Liver (tissue), 8 donors: ENCODE measurements at regions not wholly inside any gene's neighbourhood (a gene's known extent, or its start where the extent isn't known, plus 50 kb on each side); places are given as distances from the start of the nearest gene placed in this dataset.

Experiments
- DNase-seq: peaks from one replicate; pipeline ENCODE4 v3.0.0-alpha.2; 2017; ENCODE audit warnings: low spot score
- H3K27ac ChIP-seq, 2 donors: one replicate each; pipeline ENCODE4 v1.7.0; 2013; ENCODE audit warnings: inconsistent platforms in 2 of 2, low read length in 2 of 2, control low read depth in 1 of 2, low read depth in 1 of 2, mild to moderate bottlenecking in 1 of 2
- H3K27me3 ChIP-seq, 4 donors: one replicate each; pipeline versions ENCODE4 v1.6.1 to v1.7.0; 2013; ENCODE audit warnings: low read length in 3 of 4, inconsistent platforms in 1 of 4, mild to moderate bottlenecking in 1 of 4, moderate library complexity in 1 of 4; ENCODE audit not compliant: control insufficient read depth in 4 of 4, insufficient read depth in 4 of 4
- H3K36me3 ChIP-seq, 4 donors: one replicate each; pipeline versions ENCODE4 v1.6.1 to v1.7.0; 2013; ENCODE audit warnings: low read length in 3 of 4, mild to moderate bottlenecking in 3 of 4, low read depth in 1 of 4, moderate library complexity in 1 of 4; ENCODE audit not compliant: control insufficient read depth in 4 of 4, insufficient read depth in 3 of 4
- H3K4me1 ChIP-seq, 4 donors: one replicate each; pipeline versions ENCODE4 v1.6.1 to v1.7.0; 2013; ENCODE audit warnings: low read length in 3 of 4, mild to moderate bottlenecking in 3 of 4, moderate library complexity in 1 of 4; ENCODE audit not compliant: control insufficient read depth in 4 of 4, insufficient read depth in 4 of 4
- H3K4me3 ChIP-seq, 3 donors: one replicate each; pipeline versions ENCODE4 v1.6.1 to v1.7.0; 2013; ENCODE audit warnings: low read length in 3 of 3, control low read depth in 1 of 3, low read depth in 1 of 3, mild to moderate bottlenecking in 1 of 3
- H3K9ac ChIP-seq, 2 donors: one replicate each; pipeline ENCODE4 v1.7.0; 2013; ENCODE audit warnings: low read length in 2 of 2, mild to moderate bottlenecking in 2 of 2, moderate library complexity in 2 of 2, control low read depth in 1 of 2, low read depth in 1 of 2
- H3K9me3 ChIP-seq, 4 donors: one replicate each; pipeline versions ENCODE4 v1.6.1 to v1.7.0; 2013; ENCODE audit warnings: low read length in 3 of 4; ENCODE audit not compliant: control insufficient read depth in 4 of 4
- ATF3 ChIP-seq: IDR thresholded peaks from 2 replicates; pipeline ENCODE4 v1.6.1; 2016; ENCODE audit warnings: antibody characterized with exemption
- CTCF ChIP-seq: fragments of 150-350 bp; IDR thresholded peaks from 2 replicates; pipeline ENCODE4 v1.5.1; 2017; ENCODE audit warnings: improper control_type of control experiment, low read depth, low read length; ENCODE audit not compliant: missing input control
- EGR1 ChIP-seq, 2 donors: IDR thresholded peaks; 2 replicates each; pipeline ENCODE4 v1.6.1; 2016 to 2018; ENCODE audit warnings: antibody characterized with exemption in 2 of 2, low read depth in 2 of 2
- FOXA1 ChIP-seq: IDR thresholded peaks from 2 replicates; pipeline ENCODE4 v1.6.1; 2016; ENCODE audit warnings: antibody characterized with exemption
- FOXA2 ChIP-seq: IDR thresholded peaks from 2 replicates; pipeline ENCODE4 v1.6.1; 2016; ENCODE audit warnings: antibody characterized with exemption
- HNF4A ChIP-seq, 2 donors: conservative IDR thresholded peaks; 2 replicates each; pipeline ENCODE4 v1.6.1; 2016; ENCODE audit warnings: antibody characterized with exemption in 2 of 2, mild to moderate bottlenecking in 2 of 2
- HNF4G ChIP-seq: IDR thresholded peaks from 2 replicates; pipeline ENCODE4 v1.6.1; 2016; ENCODE audit warnings: antibody characterized with exemption
- JUND ChIP-seq, 2 donors: IDR thresholded peaks; 2 replicates each; pipeline ENCODE4 v1.6.1; 2016; ENCODE audit warnings: antibody characterized with exemption in 2 of 2
- NR2F2 ChIP-seq: IDR thresholded peaks from 2 replicates; pipeline ENCODE4 v1.6.1; 2016; ENCODE audit warnings: antibody characterized with exemption
- RAD21 ChIP-seq, 2 donors: IDR thresholded peaks; 2 replicates each; pipeline ENCODE4 v1.6.1; 2016; ENCODE audit warnings: antibody characterized with exemption in 2 of 2, mild to moderate bottlenecking in 2 of 2
- REST ChIP-seq: IDR thresholded peaks from 2 replicates; pipeline ENCODE4 v1.6.1; 2016; ENCODE audit warnings: antibody characterized with exemption, mild to moderate bottlenecking
- SP1 ChIP-seq: IDR thresholded peaks from 2 replicates; pipeline ENCODE4 v1.6.1; 2018; ENCODE audit warnings: antibody characterized with exemption, mild to moderate bottlenecking
- YY1 ChIP-seq: IDR thresholded peaks from 2 replicates; pipeline ENCODE4 v1.6.1; 2016; ENCODE audit warnings: antibody characterized with exemption, mild to moderate bottlenecking
- WGBS: extraction: QIAGEN DNeasy Blood & Tissue Kit; methylation state at CpG from one replicate; pipeline ENCODE4 v1.1.7; 2013; 5-methylcytosine and 5-hydroxymethylcytosine counted together
- donor health status: healthy.
- donor health status: healthy.
- donor health status: healthy.
- donor health status: healthy.
- donor health status: healthy.

- TF ChIP-seq HNF4A (conservative IDR thresholded peaks at IDR 0.05) (no peak), JUND (IDR thresholded peaks at IDR 0.05) (no peak), REST (no peak)
- Histone ChIP-seq H3K27me3 (no peaks in the 10 kb centered on the region), H3K36me3 (no peaks in the 10 kb centered on the region), H3K9me3 (peaks cover 0 to 2% (median under 1%) of the 10 kb centered on the region in 4 donors), H3K9ac (no peak overlapping the region), H3K27ac (no peak overlapping the region), H3K4me3 (no peak overlapping the region), H3K4me1 (no peaks in the 10 kb centered on the region)
- 89% methylated on average over 3 of the region's 3 CpGs for WGBS
- DNase-seq = no peak
Observed at GRCh38 chr4:148926276-148927260, 484.4 kb upstream of the NR3C2 start.

- H3K4me1 ChIP-seq = no peaks in the 10 kb centered on the region
- no peak overlapping the region for H3K4me3 ChIP-seq
- no peak overlapping the region for H3K9ac ChIP-seq
- no peak for TF ChIP-seq HNF4G
- TF ChIP-seq ATF3 = no peak
- TF ChIP-seq REST = no peak
- TF ChIP-seq SP1 = no peak
- TF ChIP-seq RAD21 (IDR thresholded peaks at IDR 0.05) = no peak
- no peak for TF ChIP-seq YY1
- TF ChIP-seq FOXA1 = no peak
- no peaks in the 10 kb centered on the region for H3K36me3 ChIP-seq
- no peaks in the 10 kb centered on the region for H3K27me3 ChIP-seq
- H3K27ac ChIP-seq = no peak overlapping the region
- DNase-seq = no peak
- peaks cover 0 to 2% (median 0%) of the 10 kb centered on the region in 4 donors for H3K9me3 ChIP-seq
Observed at GRCh38 chr4:148923881-148924280, 481.7 kb upstream of the NR3C2 start.

- DNase-seq = no peak
- H3K4me3 ChIP-seq = no peak overlapping the region
- no peaks in the 10 kb centered on the region for H3K4me1 ChIP-seq
- no peaks in the 10 kb centered on the region for H3K27me3 ChIP-seq
- H3K9ac ChIP-seq = no peak overlapping the region
- no peak overlapping the region for H3K27ac ChIP-seq
- no peaks in the 10 kb centered on the region for H3K36me3 ChIP-seq
- WGBS = 63% methylated on average over 1 of the region's 1 CpG
- H3K9me3 ChIP-seq = peaks cover 0 to 2% (median 0%) of the 10 kb centered on the region in 4 donors
- TF ChIP-seq CTCF (no peak), REST (no peak), EGR1 (IDR thresholded peaks at IDR 0.05; ENCODE audit: low read depth in 2 of 2) (no peak), JUND (IDR thresholded peaks at IDR 0.05) (no peak), ATF3 (no peak), FOXA2 (no peak), SP1 (no peak), NR2F2 (no peak)
Observed at GRCh38 chr4:148922497-148922896, 480.3 kb upstream of the NR3C2 start.
